Uterus (tissue), 2 donors: ENCODE measurements at regions not wholly inside any gene's neighbourhood (a gene's known extent, or its start where the extent isn't known, plus 50 kb on each side); places are given as distances from the start of the nearest gene placed in this dataset.

Experiments
- POLR2A ChIP-seq, 2 donors: fragments of 450-650 bp; IDR thresholded peaks; one replicate each; pipeline ENCODE4 v1.6.1; 2016; ENCODE audit warnings: antibody characterized with exemption in 2 of 2, mild to moderate bottlenecking in 1 of 2, moderate library complexity in 1 of 2
- TF ChIP-seq, protein P1 (sequence below), 4 experiments: fragments of 200-600 bp in 2 of 4; fragments of 450-650 bp in 2 of 4; sonication (generic) in 2 of 4; IDR thresholded peaks; one replicate each; pipeline ENCODE4 v1.5.1; 2016 to 2019; ENCODE audit warnings: antibody characterized with exemption in 4 of 4, mild to moderate bottlenecking in 2 of 4, moderate library complexity in 1 of 4

DNA sequence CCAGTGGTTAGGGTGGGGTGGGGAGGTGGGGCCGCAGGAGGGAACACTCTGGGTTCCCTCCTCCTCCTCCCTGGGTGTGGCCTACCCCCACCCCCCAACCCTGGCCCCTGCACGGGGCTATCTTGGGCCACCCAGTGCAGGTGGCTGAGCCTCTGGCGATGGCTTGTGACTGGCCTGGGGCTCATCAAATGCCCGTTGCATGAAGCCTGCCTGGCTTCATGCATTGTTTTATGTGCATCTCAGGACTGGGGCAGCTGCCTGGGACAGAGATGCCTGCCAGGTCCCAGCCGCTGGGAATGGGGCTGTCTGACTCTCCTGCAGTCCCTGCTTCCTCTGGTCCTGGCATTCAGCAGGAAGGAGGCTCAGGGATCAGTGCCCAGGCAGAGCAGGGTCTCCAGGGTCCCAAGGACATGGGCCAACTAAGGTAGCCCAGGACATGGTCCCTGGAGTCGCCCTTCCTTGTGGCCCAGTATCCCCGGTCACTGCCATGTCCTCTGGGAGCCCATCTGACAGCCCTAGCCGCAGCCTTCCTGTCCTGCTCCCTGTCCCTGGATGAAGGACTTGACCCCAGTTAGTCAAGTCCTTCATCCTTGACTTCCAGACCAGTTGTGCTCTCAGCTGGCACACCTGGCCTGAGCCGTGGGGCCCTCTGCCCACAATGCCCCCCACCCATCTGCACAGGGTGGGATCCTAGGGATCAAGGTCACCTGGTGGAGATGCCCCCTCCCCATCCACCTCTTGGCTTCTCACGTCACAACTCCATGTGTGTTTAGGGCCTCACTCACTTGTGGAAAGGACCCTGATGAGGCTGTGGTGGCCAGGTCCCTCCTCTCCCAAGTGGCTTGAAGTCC lies 112.1 kb upstream of the FGF3 start:
- TF ChIP-seq, protein P1, sequence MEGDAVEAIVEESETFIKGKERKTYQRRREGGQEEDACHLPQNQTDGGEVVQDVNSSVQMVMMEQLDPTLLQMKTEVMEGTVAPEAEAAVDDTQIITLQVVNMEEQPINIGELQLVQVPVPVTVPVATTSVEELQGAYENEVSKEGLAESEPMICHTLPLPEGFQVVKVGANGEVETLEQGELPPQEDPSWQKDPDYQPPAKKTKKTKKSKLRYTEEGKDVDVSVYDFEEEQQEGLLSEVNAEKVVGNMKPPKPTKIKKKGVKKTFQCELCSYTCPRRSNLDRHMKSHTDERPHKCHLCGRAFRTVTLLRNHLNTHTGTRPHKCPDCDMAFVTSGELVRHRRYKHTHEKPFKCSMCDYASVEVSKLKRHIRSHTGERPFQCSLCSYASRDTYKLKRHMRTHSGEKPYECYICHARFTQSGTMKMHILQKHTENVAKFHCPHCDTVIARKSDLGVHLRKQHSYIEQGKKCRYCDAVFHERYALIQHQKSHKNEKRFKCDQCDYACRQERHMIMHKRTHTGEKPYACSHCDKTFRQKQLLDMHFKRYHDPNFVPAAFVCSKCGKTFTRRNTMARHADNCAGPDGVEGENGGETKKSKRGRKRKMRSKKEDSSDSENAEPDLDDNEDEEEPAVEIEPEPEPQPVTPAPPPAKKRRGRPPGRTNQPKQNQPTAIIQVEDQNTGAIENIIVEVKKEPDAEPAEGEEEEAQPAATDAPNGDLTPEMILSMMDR (IDR thresholded peaks at IDR 0.05) = no peak
- no peak for TF ChIP-seq POLR2A (IDR thresholded peaks at IDR 0.05)
